Neural cell (in vitro differentiated cells): ENCODE measurements at regions not wholly inside any gene's neighbourhood (a gene's known extent, or its start where the extent isn't known, plus 50 kb on each side); places are given as distances from the start of the nearest gene placed in this dataset.

Experiments used
- H2AFZ ChIP-seq: fragments of 200-600, 300-800 bp; sonication (generic), shearing (Covaris generic); 2 replicates; pipeline ENCODE4 v1.6.0; 2014; ENCODE audit warnings: low read depth, mild to moderate bottlenecking, antibody characterized with exemption, low read length, moderate library complexity
- H3F3A ChIP-seq: fragments of 200-600 bp; shearing (Covaris generic); 2 replicates; pipeline ENCODE4 v1.6.1; 2016; ENCODE audit warnings: mild to moderate bottlenecking, moderate library complexity, mixed read lengths, antibody characterized with exemption, low read length; ENCODE audit not compliant: insufficient read depth, poor library complexity, severe bottlenecking
- H3K27ac ChIP-seq: fragments of 200-600, 300-800 bp; sonication (generic), shearing (Covaris generic); 2 replicates; pipeline ENCODE4 v1.5.1; 2014; ENCODE audit warnings: mild to moderate bottlenecking, low read length, moderate library complexity
- H3K27me3 ChIP-seq: fragments of 300-800, 200-600 bp; sonication (generic), shearing (Covaris generic); 2 replicates; pipeline ENCODE4 v1.6.0; 2014; ENCODE audit warnings: mild to moderate bottlenecking, low read depth, low read length, moderate library complexity; ENCODE audit not compliant: insufficient read depth
- H3K36me3 ChIP-seq: fragments of 300-800, 200-600 bp; sonication (generic), shearing (Covaris generic); 2 replicates; pipeline ENCODE4 v1.5.1; 2014; ENCODE audit warnings: mild to moderate bottlenecking, antibody characterized with exemption, low read length, moderate library complexity; ENCODE audit not compliant: insufficient read depth
- H3K4me2 ChIP-seq: fragments of 300-800, 200-600 bp; sonication (generic), shearing (Covaris generic); 2 replicates; pipeline ENCODE4 v1.6.0; 2014; ENCODE audit warnings: mild to moderate bottlenecking, low read length
- H3K4me3 ChIP-seq: fragments of 300-800, 200-600 bp; sonication (generic), shearing (Covaris generic); 2 replicates; pipeline ENCODE4 v1.5.1; 2014; ENCODE audit warnings: mild to moderate bottlenecking, low read length, moderate library complexity
- H3K79me2 ChIP-seq: fragments of 200-600 bp; shearing (Covaris generic); replicated peaks from 2 replicates; pipeline ENCODE4 v1.6.0; 2014; ENCODE audit warnings: mild to moderate bottlenecking, low read length, moderate library complexity; ENCODE audit not compliant: insufficient read depth
- H3K9ac ChIP-seq: fragments of 300-800, 200-600 bp; sonication (generic), shearing (Covaris generic); 2 replicates; pipeline ENCODE4 v1.6.1; 2016; ENCODE audit warnings: mild to moderate bottlenecking, low read length, mixed read lengths
- H3K9me2 ChIP-seq: fragments of 200-600 bp; shearing (Covaris generic); 2 replicates; pipeline ENCODE4 v1.6.1; 2016; ENCODE audit warnings: mild to moderate bottlenecking, low read length, mixed read lengths; ENCODE audit not compliant: insufficient read depth
- H3K9me3 ChIP-seq: fragments of 200-600, 300-800 bp; sonication (generic), shearing (Covaris generic); 2 replicates; pipeline ENCODE4 v1.6.1; 2016; ENCODE audit warnings: mild to moderate bottlenecking, mixed run types, low read length, moderate library complexity, mixed read lengths
- H4K20me1 ChIP-seq: fragments of 200-600 bp; shearing (Covaris generic); 2 replicates; pipeline ENCODE4 v1.6.1; 2016; ENCODE audit warnings: mild to moderate bottlenecking, mixed run types; ENCODE audit not compliant: insufficient read depth
- EP300 ChIP-seq: fragments of 450-650 bp; conservative IDR thresholded peaks from 2 replicates; pipeline ENCODE4 v1.6.1; 2014; ENCODE audit warnings: antibody characterized with exemption, mild to moderate bottlenecking, moderate library complexity; ENCODE audit not compliant: poor library complexity, severe bottlenecking
- EZH2 ChIP-seq: fragments of 200-600, 300-800 bp; shearing (Covaris generic), sonication (generic); IDR thresholded peaks from 2 replicates; pipeline ENCODE4 v1.6.1; 2014; ENCODE audit warnings: antibody characterized with exemption, low read length, borderline replicate concordance, mild to moderate bottlenecking; ENCODE audit not compliant: insufficient read depth, poor library complexity, severe bottlenecking
- MXI1 ChIP-seq: fragments of 450-650 bp; conservative IDR thresholded peaks from 2 replicates; pipeline ENCODE4 v1.6.1; 2014; ENCODE audit warnings: antibody characterized with exemption, mild to moderate bottlenecking; ENCODE audit not compliant: poor library complexity, severe bottlenecking
- POLR2AphosphoS5 ChIP-seq: IDR thresholded peaks from 2 replicates; pipeline ENCODE4 v1.6.1; 2012
- RAD21 ChIP-seq: fragments of 450-650 bp; conservative IDR thresholded peaks from 2 replicates; pipeline ENCODE4 v1.6.1; 2014; ENCODE audit warnings: antibody characterized with exemption, mild to moderate bottlenecking, moderate library complexity
- REST ChIP-seq: IDR thresholded peaks from 2 replicates; pipeline ENCODE4 v1.6.1; 2012; ENCODE audit warnings: borderline replicate concordance
- SMC3 ChIP-seq: fragments of 450-650 bp; conservative IDR thresholded peaks from 2 replicates; pipeline ENCODE4 v1.6.1; 2014; ENCODE audit warnings: antibody characterized with exemption, mild to moderate bottlenecking, moderate library complexity; ENCODE audit not compliant: poor library complexity
- TAF1 ChIP-seq: IDR thresholded peaks from 2 replicates; pipeline ENCODE4 v1.6.1; 2012; ENCODE audit warnings: low read depth
- TF ChIP-seq, protein P1 (sequence below): fragments of 450-650 bp; IDR thresholded peaks from 2 replicates; pipeline ENCODE4 v1.5.1; 2014; ENCODE audit warnings: antibody characterized with exemption, mild to moderate bottlenecking, moderate library complexity; ENCODE audit not compliant: poor library complexity, severe bottlenecking

GRCh38 chr18:47403949-47404348 lies 152.5 kb upstream of the SKOR2 start:
- no peaks in the 10 kb centered on the region for H3K9me2 ChIP-seq
- no peaks in the 10 kb centered on the region for H3K36me3 ChIP-seq
- H2AFZ ChIP-seq: no peak overlapping the region
- no peak overlapping the region for H3K9ac ChIP-seq
- H3F3A ChIP-seq: no peaks in the 10 kb centered on the region
- no peak overlapping the region for H3K4me2 ChIP-seq
- H3K4me3 ChIP-seq: no peak overlapping the region
- no peaks in the 10 kb centered on the region for H3K9me3 ChIP-seq
- H4K20me1 ChIP-seq: no peaks in the 10 kb centered on the region
- no peak overlapping the region for H3K27ac ChIP-seq
- TF ChIP-seq EZH2: no peak
- no peak for TF ChIP-seq POLR2AphosphoS5
- no peak for TF ChIP-seq RAD21
- TF ChIP-seq, protein P1, sequence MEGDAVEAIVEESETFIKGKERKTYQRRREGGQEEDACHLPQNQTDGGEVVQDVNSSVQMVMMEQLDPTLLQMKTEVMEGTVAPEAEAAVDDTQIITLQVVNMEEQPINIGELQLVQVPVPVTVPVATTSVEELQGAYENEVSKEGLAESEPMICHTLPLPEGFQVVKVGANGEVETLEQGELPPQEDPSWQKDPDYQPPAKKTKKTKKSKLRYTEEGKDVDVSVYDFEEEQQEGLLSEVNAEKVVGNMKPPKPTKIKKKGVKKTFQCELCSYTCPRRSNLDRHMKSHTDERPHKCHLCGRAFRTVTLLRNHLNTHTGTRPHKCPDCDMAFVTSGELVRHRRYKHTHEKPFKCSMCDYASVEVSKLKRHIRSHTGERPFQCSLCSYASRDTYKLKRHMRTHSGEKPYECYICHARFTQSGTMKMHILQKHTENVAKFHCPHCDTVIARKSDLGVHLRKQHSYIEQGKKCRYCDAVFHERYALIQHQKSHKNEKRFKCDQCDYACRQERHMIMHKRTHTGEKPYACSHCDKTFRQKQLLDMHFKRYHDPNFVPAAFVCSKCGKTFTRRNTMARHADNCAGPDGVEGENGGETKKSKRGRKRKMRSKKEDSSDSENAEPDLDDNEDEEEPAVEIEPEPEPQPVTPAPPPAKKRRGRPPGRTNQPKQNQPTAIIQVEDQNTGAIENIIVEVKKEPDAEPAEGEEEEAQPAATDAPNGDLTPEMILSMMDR: no peak
- TF ChIP-seq TAF1: no peak
- TF ChIP-seq REST: no peak
- H3K27me3 ChIP-seq: no peaks in the 10 kb centered on the region
- no peaks in the 10 kb centered on the region for H3K79me2 ChIP-seq

- Histone ChIP-seq H4K20me1 (no peaks in the 10 kb centered on the region), H3K4me2 (no peak overlapping the region), H3F3A (no peaks in the 10 kb centered on the region), H3K9me2 (no peaks in the 10 kb centered on the region), H2AFZ (no peak overlapping the region), H3K36me3 (no peaks in the 10 kb centered on the region), H3K27me3 (no peaks in the 10 kb centered on the region), H3K4me3 (no peak overlapping the region), H3K9ac (no peak overlapping the region), H3K9me3 (no peaks in the 10 kb centered on the region), H3K27ac (no peak overlapping the region), H3K79me2 (no peaks in the 10 kb centered on the region)
- no peak for TF ChIP-seq SMC3
- TF ChIP-seq, protein P1: no peak
- no peak for TF ChIP-seq EP300
- no peak for TF ChIP-seq REST
- TF ChIP-seq MXI1: no peak
- TF ChIP-seq POLR2AphosphoS5: no peak
- TF ChIP-seq EZH2: no peak
- TF ChIP-seq RAD21: no peak
- no peak for TF ChIP-seq TAF1
These were observed 151.9 kb upstream of the SKOR2 start for GRCh38 chr18:47403317-47403716.
